Spleen (tissue), 7 donors: ENCODE measurements at regions not wholly inside any gene's neighbourhood (a gene's known extent, or its start where the extent isn't known, plus 50 kb on each side); places are given as distances from the start of the nearest gene placed in this dataset.
"Not testable (repeated sequence)": the region's sequence is repeated elsewhere in the genome, so short reads cannot be mapped to it uniquely, and the experiment has no call there.

Experiments
- CTCF ChIP-seq, 11 experiments: fragments of 200-600 bp in 7 of 11; fragments of 450-650 bp in 4 of 11; sonication (generic) in 4 of 11; IDR thresholded peaks in 8 of 11; conservative IDR thresholded peaks in 3 of 11; 1 replicate in 7 of 11; 2 replicates in 4 of 11; pipeline versions ENCODE4 v1.4.0 to v1.8.0; 2016 to 2021; ENCODE audit warnings: antibody characterized with exemption in 11 of 11, inconsistent platforms in 4 of 11, mild to moderate bottlenecking in 1 of 11
- POLR2A ChIP-seq, 3 donors: fragments of 450-650 bp; IDR thresholded peaks; one replicate each; pipeline ENCODE4 v1.5.1; 2017; ENCODE audit warnings: antibody characterized with exemption in 3 of 3, mild to moderate bottlenecking in 1 of 3
- donor health status: DM: no; HTN: no; CAD: no; lungs with moderate emphysema.
- donor health status: DM: no; HTN: no; CAD: no.
- donor health status: DM: no; HTN: no; CAD: no.

- not testable (repeated sequence) for TF ChIP-seq POLR2A (IDR thresholded peaks at IDR 0.05); CTCF (IDR thresholded peaks at IDR 0.05 in 8 of 11, conservative IDR thresholded peaks at IDR 0.05 in 3 of 11)
Observed at GRCh38 chr3:171923668-171924067, 80.5 kb downstream of the TMEM212 start.
